Activated T-cell treated with anti-CD3 and anti-CD28 coated beads, Interleukin-2, amount 50 U/mL, for 4 hours (primary cell): ENCODE measurements at regions not wholly inside any gene's neighbourhood (a gene's known extent, or its start where the extent isn't known, plus 50 kb on each side); places are given as distances from the start of the nearest gene placed in this dataset.
A peak's percentile ranks its signal among the peaks of the same experiment; 100 is the strongest.
"Not testable (repeated sequence)": the region's sequence is repeated elsewhere in the genome, so short reads cannot be mapped to it uniquely, and the experiment has no call there.

Source experiments
- ATAC-seq, 2 donors: fragments of 200-7000 bp; cut with Tn5 transposase; one replicate each; pipeline ENCODE4 v1.10.0; 2021
- DNase-seq: peaks from one replicate; pipeline ENCODE4 v3.0.0-alpha.2; 2020
- H3K27me3 Mint-ChIP-seq: one replicate; pipeline ENCODE4 v1.8.0; 2021; ENCODE audit warnings: low read depth, mixed read lengths
- H3K36me3 Mint-ChIP-seq: one replicate; pipeline ENCODE4 v1.8.0; 2022; ENCODE audit warnings: mixed read lengths; ENCODE audit not compliant: insufficient read depth
- H3K4me1 Mint-ChIP-seq: one replicate; pipeline ENCODE4 v1.8.0; 2021; ENCODE audit warnings: low read depth, mixed read lengths
- H3K4me3 Mint-ChIP-seq: one replicate; pipeline ENCODE4 v1.8.0; 2021; ENCODE audit warnings: mild to moderate bottlenecking, moderate library complexity, mixed read lengths
- H3K9me3 Mint-ChIP-seq: one replicate; pipeline ENCODE4 v1.8.0; 2021; ENCODE audit warnings: mixed read lengths

DNA sequence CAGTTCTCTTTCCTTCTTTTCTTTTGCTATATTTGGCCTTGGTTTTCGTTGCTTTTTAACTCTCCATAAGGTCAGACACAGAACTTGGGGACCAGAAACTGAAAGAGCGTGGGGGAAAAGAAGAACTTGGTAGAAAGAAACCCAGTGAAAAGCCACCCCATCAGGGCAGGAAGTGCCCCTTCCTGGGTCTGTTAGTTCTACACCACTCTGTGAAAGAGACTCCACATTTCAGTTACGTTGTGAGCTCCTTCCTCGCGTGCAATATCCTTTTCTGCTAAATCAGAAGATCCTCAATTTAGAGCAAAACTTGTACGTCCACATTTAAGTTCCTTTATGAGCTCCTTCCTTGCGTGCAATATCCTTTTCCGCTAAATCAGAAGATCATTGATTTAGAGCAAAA, 220.6 kb upstream of the FOXK1 start:
- peaks cover 4% of the 10 kb centered on the region for H3K27me3 Mint-ChIP-seq
- DNase-seq: no peak
- no peak overlapping the region for H3K4me3 Mint-ChIP-seq

DNA sequence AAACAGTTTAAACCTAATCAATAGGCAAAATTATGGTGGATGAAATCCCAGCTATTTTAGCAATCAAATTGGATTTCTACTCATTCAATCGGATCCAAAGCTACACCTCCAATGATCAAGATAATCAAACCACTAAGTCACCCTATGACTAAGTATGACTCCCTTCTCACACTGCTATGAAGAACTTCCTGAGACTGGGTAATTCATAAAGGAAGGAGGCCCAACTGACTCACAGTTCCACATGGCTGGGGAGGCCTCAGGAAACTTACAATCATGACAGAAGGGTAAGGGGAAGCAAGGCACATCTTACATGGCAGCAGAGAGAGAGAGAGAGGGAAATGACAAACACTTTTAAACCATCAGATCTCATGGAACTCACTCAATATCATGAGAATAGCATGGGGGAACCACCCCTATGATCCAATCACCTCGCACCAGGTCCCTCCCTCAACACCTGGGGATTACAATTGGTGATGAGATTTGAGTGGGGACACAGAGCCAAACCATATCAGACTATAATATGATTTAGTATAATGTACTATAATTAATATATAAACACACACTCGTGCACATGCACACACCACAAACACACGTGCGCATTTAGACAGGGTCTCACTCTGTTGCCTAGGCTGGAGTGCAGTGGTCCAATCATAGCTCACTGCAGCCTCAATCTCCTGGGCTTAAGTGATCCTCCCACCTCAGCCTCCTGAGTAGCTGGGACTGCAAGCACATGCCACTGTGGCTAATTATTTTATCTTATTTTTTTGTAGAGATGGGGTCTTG, 213.6 kb upstream of the FOXK1 start:
- no peak for DNase-seq
- peak in 1 of 2 donors; percentile 32 for ATAC-seq
- Mint-ChIP-seq H3K4me3 (no peak overlapping the region), H3K27me3 (peaks cover 11% of the 10 kb centered on the region), H3K36me3 (no peaks in the 10 kb centered on the region), H3K4me1 (no peaks in the 10 kb centered on the region), H3K9me3 (peaks cover 9% of the 10 kb centered on the region)

More for the DNA sequence above, 220.6 kb upstream of the FOXK1 start:
- ATAC-seq: no peak
- Mint-ChIP-seq H3K9me3 (peaks cover 6% of the 10 kb centered on the region), H3K36me3 (no peaks in the 10 kb centered on the region), H3K4me1 (no peaks in the 10 kb centered on the region)

DNA sequence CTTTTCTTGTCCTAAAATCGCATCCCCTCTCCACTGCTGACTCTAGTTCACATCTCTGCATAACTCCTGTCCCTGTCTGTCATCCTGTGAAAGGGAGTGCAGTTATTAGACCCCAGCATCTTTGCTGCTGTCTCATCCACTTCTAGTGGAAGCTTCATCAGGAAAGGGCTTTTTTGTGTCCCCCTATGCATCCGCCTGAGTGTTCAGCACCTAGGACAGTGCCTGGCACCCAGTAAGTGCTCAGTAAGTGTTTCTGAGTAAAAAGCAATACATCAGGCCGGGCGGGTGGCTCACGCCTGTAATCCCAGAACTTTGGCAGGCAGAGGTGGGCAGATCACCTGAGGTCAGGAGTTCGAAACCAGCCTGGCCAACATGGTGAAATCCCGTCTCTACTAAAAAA, 211.8 kb upstream of the FOXK1 start:
- no peaks in the 10 kb centered on the region for H3K4me1 Mint-ChIP-seq
- DNase-seq (no peak), ATAC-seq (no peak)
- no peaks in the 10 kb centered on the region for H3K36me3 Mint-ChIP-seq
- H3K4me3 Mint-ChIP-seq: no peak overlapping the region
- peaks cover 3% of the 10 kb centered on the region for H3K9me3 Mint-ChIP-seq
- H3K27me3 Mint-ChIP-seq: peaks cover 11% of the 10 kb centered on the region

DNA sequence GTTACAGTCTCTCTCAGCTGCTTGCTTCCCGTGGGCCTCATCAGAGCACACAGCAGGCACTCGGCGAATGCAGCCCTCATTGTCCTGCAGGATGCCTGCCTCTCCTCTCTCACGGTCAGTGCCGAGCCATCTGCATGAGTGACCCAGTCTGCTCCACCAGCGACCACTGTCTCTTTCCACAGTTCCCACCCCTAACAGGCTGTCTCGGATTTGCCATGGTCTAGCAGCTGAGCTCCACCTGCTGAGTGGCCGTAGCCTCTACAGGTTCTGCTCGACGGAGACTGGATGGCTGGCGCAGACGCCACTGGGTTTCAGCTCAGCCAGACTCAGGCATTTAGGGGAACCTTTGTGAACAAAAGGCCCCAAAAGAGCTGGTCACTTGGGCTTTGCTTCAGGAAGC, 209.4 kb upstream of the FOXK1 start:
- H3K4me1 Mint-ChIP-seq: no peaks in the 10 kb centered on the region
- peaks cover 21% of the 10 kb centered on the region for H3K27me3 Mint-ChIP-seq
- ATAC-seq: no peak
- peaks cover 3% of the 10 kb centered on the region for H3K9me3 Mint-ChIP-seq
- no peaks in the 10 kb centered on the region for H3K36me3 Mint-ChIP-seq
- DNase-seq: no peak
- H3K4me3 Mint-ChIP-seq: no peak overlapping the region

DNA sequence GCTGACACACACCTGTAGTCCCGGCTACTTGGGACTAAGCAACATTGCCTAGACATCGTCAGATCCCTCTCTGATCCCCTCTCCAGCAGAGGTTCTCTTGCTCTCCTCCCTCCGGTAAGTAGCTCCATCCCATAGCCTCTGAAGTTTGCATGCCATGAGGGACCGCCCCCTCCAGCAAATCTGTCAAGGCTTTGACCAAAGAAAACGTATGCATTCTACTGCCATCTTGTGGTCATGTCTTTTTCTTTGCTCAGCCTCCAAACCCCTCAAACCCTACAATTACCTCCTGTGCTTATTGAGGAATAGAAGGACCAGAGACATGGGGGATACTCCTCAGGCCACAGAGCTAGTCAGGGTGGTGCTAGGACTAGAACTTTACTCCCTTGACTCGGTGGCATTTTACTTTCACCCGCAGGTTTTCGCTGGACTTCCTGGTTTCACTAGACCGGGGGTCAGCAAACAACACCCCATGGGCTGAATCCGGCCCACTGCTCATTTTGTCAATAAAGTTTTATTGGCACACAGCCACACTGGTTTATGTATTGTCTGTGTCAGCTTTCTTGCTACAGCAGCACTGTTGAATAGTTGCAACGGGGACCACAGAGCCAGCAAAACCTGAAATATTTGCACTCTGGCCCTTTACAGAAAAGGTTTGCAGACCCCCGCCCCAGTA, 202.6 kb upstream of the FOXK1 start:
- Mint-ChIP-seq H3K9me3 (peaks cover 14% of the 10 kb centered on the region), H3K36me3 (no peaks in the 10 kb centered on the region), H3K4me3 (no peak overlapping the region), H3K27me3 (peaks cover 15% of the 10 kb centered on the region), H3K4me1 (no peaks in the 10 kb centered on the region)
- ATAC-seq (no peak), DNase-seq (no peak)

DNA sequence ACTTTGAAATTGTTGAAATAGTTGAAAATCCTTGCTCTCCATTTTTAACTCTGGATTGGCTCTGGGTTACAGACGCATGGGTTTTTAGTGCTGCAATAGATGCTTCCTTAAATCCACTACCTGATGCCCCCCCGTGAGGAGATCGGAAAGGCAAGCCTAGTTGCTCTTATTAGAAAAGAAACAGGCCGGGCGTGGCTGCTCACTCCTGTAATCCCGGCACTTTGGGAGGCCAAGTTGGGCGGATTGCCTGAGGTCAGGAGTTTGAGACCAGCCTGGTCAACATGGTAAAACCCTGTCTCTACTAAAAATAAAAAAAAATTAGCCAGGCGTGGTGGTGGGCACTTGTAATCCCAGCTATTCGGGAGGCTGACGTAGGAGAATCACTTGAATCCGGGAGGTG, 202.0 kb upstream of the FOXK1 start:
- H3K9me3 Mint-ChIP-seq: peaks cover 14% of the 10 kb centered on the region
- not testable (repeated sequence) for H3K4me3 Mint-ChIP-seq, ATAC-seq, DNase-seq, H3K4me1 Mint-ChIP-seq, H3K36me3 Mint-ChIP-seq
- peaks cover 15% of the 10 kb centered on the region for H3K27me3 Mint-ChIP-seq

DNA sequence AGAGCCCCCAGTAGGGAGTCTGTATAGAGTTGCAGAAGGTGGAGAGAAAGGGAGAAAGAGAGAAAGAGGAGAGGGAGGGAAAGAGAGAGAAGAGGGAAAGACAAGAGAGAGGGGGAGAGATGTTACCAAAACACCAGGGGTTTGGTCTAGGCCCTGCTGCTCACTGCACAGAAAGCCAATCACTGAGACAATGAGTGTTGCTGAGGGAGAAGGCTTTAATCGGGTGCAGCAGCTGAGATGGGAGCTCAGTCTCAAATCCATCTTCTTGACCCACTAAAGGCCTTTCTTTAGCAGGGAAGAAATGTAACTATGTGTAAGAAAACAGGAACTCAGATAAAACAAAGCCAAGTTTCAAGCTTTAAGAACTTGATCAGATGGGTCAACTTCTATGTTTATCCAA, 198.2 kb upstream of the FOXK1 start:
- Mint-ChIP-seq H3K36me3 (no peaks in the 10 kb centered on the region), H3K4me3 (no peak overlapping the region), H3K9me3 (peaks cover 14% of the 10 kb centered on the region), H3K4me1 (no peaks in the 10 kb centered on the region), H3K27me3 (peaks cover 8% of the 10 kb centered on the region)
- ATAC-seq: no peak
- no peak for DNase-seq

DNA sequence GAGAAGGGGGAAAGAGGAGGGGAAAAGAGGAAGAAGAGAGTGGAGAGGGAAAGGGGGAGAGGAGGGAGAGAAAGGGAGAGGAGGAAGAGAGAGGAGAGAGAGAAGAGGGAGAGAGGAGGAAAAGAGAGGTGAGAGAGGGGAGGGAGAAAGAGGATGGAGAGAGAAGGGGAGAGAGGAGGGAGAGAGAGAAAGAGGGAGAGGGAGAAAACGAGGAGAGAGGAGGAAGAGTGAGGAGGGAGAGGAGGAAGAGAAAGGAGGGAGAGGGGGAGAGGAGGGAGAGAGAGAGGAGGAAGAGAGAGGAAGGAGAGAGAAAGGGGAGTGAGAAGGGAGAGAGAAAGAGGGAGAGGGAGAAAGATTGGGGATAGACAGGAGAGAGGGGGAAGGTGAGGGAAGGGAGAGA, 197.6 kb upstream of the FOXK1 start:
- DNase-seq (no peak), ATAC-seq (no peak)
- H3K4me1 Mint-ChIP-seq: no peaks in the 10 kb centered on the region
- peaks cover 9% of the 10 kb centered on the region for H3K27me3 Mint-ChIP-seq
- peaks cover 14% of the 10 kb centered on the region for H3K9me3 Mint-ChIP-seq
- no peaks in the 10 kb centered on the region for H3K36me3 Mint-ChIP-seq
- H3K4me3 Mint-ChIP-seq: no peak overlapping the region

DNA sequence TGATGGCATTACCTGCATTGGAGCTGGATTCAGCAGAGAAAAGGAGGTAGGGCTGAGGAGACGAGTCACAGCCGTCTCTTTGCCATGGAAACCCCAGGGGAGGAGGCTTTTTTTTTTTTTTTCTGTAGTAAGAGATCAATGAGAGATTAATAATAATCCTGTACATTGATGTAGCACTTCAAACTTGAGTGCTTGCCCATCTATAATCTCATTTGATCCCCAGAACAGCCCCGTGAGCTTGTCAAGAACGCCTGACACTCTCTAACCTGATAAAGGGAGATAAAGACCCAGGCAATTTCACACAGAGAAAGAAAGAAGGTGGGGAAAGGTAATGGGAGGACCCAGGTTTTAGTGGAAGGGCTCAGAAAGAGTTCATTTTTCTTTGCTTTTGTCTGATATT, 195.2 kb upstream of the FOXK1 start:
- no peaks in the 10 kb centered on the region for H3K36me3 Mint-ChIP-seq
- H3K27me3 Mint-ChIP-seq: peaks cover 9% of the 10 kb centered on the region
- no peaks in the 10 kb centered on the region for H3K4me1 Mint-ChIP-seq
- ATAC-seq (no peak), DNase-seq (no peak)
- no peak overlapping the region for H3K4me3 Mint-ChIP-seq
- peaks cover 9% of the 10 kb centered on the region for H3K9me3 Mint-ChIP-seq

DNA sequence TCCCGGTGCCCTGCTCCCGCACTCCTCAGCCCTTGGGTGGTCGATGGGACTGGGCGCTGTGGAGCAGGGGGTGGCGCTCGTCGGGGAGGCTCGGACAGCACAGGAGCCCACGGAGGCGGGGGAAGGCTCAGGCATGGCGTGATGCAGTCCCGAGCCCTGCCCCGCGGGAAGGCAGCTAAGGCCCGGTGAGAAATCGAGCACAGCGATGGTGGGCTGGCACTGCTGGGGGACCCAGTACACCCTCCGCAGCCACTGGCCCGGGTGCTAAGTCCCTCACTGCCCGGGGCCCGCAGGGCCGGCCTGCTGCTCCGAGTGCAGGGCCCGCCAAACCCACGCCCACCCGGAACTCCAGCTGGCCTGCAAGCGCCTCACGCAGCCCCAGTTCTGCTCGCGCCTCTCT, 185.2 kb upstream of the FOXK1 start:
- H3K4me3 Mint-ChIP-seq, ATAC-seq, H3K36me3 Mint-ChIP-seq, DNase-seq, H3K27me3 Mint-ChIP-seq, H3K4me1 Mint-ChIP-seq: not testable (repeated sequence)
- peaks cover 12% of the 10 kb centered on the region for H3K9me3 Mint-ChIP-seq

DNA sequence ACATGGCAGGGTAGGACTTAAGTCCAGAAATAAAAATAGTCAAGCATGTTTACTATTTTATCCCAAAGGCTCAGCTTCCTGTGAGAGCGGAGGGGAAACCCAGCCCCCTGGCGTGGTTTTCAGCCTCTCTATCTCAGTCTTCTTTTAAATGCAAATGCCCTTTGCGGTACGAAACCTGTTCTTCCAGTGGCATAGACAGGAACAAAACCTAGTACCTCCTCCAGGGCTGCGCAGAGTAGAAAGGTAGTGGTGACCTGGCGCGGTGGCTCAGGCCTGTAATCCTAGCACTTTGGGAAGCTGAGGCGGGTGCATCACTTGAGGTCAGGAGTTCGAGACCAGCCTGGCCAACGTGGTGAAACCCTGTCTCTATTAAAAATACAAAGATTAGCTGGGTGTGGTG, 181.3 kb upstream of the FOXK1 start:
- Mint-ChIP-seq H3K9me3 (peaks cover 8% of the 10 kb centered on the region), H3K36me3 (no peaks in the 10 kb centered on the region), H3K4me1 (no peaks in the 10 kb centered on the region), H3K4me3 (no peak overlapping the region), H3K27me3 (no peaks in the 10 kb centered on the region)
- DNase-seq: no peak
- no peak for ATAC-seq

DNA sequence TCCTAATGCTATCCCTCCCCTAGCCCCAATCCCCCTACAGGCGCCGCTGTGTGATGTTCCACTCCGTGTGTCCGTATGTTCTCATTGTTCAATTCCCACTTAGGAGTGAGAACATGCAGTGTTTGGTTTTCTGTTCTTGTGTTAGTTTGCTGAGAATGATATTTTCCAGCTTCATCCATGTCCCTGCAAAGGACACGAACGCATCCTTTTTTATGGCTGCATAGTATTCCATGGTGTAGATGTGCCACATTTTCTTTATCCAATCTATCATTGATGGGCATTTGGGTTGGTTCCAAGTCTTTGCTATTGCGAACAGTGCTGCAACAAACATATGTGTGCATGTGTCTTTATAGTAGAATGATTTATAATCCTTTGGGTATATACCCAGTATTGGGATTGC, 174.2 kb upstream of the FOXK1 start:
- H3K27me3 Mint-ChIP-seq, ATAC-seq, H3K4me3 Mint-ChIP-seq, H3K36me3 Mint-ChIP-seq, DNase-seq, H3K4me1 Mint-ChIP-seq, H3K9me3 Mint-ChIP-seq: not testable (repeated sequence)

DNA sequence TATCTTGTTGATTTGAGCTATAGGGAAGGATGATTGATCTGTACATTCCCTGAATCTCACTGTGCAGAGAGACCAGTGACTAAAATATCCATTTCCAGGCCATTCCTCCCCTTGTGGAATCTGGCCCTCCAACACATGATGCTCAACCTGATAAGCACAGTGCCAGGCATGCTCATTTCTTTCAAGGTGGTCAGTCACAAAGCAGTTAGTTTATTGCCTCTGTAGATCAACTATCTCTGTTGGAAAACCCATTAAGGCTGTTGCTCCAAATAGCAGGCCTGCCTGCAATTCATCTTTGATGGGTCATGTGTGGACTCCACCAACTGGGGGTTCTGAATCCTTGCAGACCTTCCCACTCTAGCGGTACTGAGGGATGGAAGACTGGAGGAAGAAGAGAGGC, 168.6 kb upstream of the FOXK1 start:
- H3K4me3 Mint-ChIP-seq: no peak overlapping the region
- no peaks in the 10 kb centered on the region for H3K36me3 Mint-ChIP-seq

DNA sequence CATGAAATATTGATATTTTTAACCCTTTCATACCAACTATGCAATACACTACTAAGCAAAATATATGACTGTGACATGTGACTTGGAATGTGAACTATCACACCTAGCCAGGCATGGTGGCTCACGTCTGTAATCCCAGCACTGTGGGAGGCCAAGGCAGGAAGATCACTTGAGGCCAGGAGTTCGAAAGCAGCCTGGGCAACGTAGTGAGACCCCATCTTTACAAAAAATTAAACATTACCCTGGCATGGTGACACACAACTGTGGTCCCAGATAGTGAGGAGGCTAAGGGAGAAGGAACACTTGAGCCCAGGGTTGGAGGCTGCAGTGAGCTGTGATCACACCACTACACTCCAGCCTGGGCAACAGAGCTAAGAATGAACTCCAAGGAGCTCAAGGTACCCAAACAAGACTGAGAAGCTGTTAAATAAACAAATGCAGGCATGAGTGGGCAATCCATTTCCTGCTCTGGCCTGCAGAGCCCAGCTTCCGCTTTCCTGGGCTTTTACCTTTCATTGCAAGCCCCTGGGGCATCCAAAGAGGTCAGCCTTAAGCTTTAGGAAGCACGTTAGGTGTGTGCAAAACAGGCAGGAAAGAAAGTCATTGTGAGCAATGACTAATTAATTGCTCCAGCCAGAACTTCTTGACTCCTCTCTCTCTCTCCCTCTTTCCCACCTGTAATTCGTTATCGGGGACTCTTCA, 162.1 kb upstream of the FOXK1 start:
- H3K4me1 Mint-ChIP-seq: no peaks in the 10 kb centered on the region
- no peak for ATAC-seq
- H3K36me3 Mint-ChIP-seq: no peaks in the 10 kb centered on the region
- no peak for DNase-seq
- peaks cover 33% of the 10 kb centered on the region for H3K27me3 Mint-ChIP-seq
- peaks cover 4% of the 10 kb centered on the region for H3K9me3 Mint-ChIP-seq
- H3K4me3 Mint-ChIP-seq: no peak overlapping the region

More for the DNA sequence above, 168.6 kb upstream of the FOXK1 start:
- no peak for DNase-seq
- H3K9me3 Mint-ChIP-seq: peaks cover 12% of the 10 kb centered on the region
- peaks cover 13% of the 10 kb centered on the region for H3K27me3 Mint-ChIP-seq
- no peaks in the 10 kb centered on the region for H3K4me1 Mint-ChIP-seq
- no peak for ATAC-seq

DNA sequence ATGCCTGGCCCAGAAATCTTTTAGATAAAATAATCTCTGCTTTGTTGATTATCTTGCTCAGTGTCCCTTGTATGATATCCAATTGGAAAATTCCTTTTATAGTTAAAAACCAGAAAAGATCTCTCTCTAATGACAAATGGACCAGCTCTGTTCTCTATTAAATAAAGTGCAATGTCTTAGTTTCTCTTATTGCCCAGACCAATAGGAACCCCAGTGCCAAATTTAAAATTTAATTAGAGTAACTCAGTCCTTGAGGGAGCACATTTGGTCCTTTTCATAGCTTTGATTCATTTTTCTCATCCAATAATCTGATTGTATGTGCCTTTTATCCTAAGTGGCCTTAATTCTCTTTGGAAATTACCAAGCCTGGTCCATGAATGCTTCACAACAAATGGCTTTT, 158.9 kb upstream of the FOXK1 start:
- DNase-seq: no peak
- Mint-ChIP-seq H3K27me3 (peaks cover 23% of the 10 kb centered on the region), H3K36me3 (no peaks in the 10 kb centered on the region), H3K4me1 (no peaks in the 10 kb centered on the region), H3K4me3 (no peak overlapping the region), H3K9me3 (peaks cover 4% of the 10 kb centered on the region)
- no peak for ATAC-seq
